Neutrophil (primary cell): ENCODE measurements at regions not wholly inside any gene's neighbourhood (a gene's known extent, or its start where the extent isn't known, plus 50 kb on each side); places are given as distances from the start of the nearest gene placed in this dataset.

Experiments
- H3K27ac ChIP-seq: fragments of 200-600 bp; sonication (generic); 2 replicates; pipeline ENCODE4 v1.5.1; 2016; ENCODE audit warnings: mild to moderate bottlenecking, moderate library complexity
- H3K27me3 ChIP-seq: fragments of 200-600 bp; sonication (generic); 2 replicates; pipeline ENCODE4 v1.6.0; 2016; ENCODE audit warnings: mild to moderate bottlenecking
- H3K36me3 ChIP-seq: fragments of 200-600 bp; sonication (generic); 2 replicates; pipeline ENCODE4 v1.5.1; 2017
- H3K4me1 ChIP-seq, 2 experiments: fragments of 200-600 bp in 1 of 2; sonication (generic) in 1 of 2; 1 replicate in 1 of 2; 2 replicates in 1 of 2; pipeline versions ENCODE4 v1.5.1 to v1.6.1; 2013 to 2016; ENCODE audit warnings: low read depth in 1 of 2, low read length in 1 of 2, mild to moderate bottlenecking in 1 of 2, moderate library complexity in 1 of 2; ENCODE audit not compliant: control insufficient read depth in 1 of 2, insufficient read depth in 1 of 2
- H3K4me3 ChIP-seq, 2 experiments: fragments of 200-600 bp in 1 of 2; sonication (generic) in 1 of 2; 1 replicate in 1 of 2; 2 replicates in 1 of 2; pipeline ENCODE4 v1.5.1; 2013 to 2016; ENCODE audit warnings: low read depth in 1 of 2, low read length in 1 of 2, mild to moderate bottlenecking in 1 of 2, moderate library complexity in 1 of 2
- H3K9me3 ChIP-seq: fragments of 200-600 bp; sonication (generic); 2 replicates; pipeline ENCODE4 v1.5.1; 2016
- TF ChIP-seq, protein P1 (sequence below): fragments of 200-600 bp; sonication (generic); IDR thresholded peaks from 2 replicates; pipeline ENCODE4 v1.5.1; 2016; ENCODE audit warnings: antibody characterized with exemption

DNA sequence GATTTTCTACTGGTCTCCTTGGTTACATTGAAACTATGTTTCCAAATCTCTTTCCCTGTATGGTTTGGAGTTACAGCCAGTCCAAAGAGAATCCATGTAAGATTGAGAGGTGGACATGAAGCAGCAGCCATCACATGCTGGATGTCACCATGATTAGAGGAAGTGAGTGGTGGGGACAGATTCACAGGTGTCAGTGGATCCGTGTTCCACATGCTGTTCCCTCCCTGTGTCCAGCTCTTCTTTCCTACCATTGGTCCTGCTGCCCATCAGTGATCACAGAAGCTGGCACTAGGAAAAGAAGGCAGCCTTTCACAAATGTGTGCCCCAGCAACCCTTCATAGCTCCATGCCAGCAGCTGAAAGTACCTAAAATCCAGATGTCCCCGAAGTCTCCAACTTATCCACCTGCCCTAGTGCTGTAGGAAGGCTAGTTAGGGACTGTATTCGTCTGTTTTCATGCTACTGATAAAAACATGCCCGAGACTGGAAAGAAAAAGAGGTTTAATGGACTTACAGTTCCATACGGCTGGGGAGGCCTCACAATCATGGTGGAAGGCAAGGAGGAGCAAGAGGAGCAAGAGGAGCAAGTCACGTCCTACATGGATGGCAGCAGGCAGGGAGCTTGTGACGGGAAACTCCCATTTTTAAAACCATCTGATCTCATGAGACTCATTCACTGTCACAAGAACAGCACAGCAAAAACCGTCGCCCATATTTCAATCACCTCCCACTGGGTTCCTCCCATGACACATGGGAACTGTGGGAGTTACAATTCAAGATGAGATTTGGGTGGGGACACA, 207.5 kb downstream of the INSIG2 start:
- Histone ChIP-seq H3K27ac (no peak overlapping the region), H3K4me1 (no peaks in the 10 kb centered on the region), H3K27me3 (peaks cover 30% of the 10 kb centered on the region), H3K36me3 (no peaks in the 10 kb centered on the region), H3K4me3 (no peak overlapping the region), H3K9me3 (no peaks in the 10 kb centered on the region)
- TF ChIP-seq, protein P1, sequence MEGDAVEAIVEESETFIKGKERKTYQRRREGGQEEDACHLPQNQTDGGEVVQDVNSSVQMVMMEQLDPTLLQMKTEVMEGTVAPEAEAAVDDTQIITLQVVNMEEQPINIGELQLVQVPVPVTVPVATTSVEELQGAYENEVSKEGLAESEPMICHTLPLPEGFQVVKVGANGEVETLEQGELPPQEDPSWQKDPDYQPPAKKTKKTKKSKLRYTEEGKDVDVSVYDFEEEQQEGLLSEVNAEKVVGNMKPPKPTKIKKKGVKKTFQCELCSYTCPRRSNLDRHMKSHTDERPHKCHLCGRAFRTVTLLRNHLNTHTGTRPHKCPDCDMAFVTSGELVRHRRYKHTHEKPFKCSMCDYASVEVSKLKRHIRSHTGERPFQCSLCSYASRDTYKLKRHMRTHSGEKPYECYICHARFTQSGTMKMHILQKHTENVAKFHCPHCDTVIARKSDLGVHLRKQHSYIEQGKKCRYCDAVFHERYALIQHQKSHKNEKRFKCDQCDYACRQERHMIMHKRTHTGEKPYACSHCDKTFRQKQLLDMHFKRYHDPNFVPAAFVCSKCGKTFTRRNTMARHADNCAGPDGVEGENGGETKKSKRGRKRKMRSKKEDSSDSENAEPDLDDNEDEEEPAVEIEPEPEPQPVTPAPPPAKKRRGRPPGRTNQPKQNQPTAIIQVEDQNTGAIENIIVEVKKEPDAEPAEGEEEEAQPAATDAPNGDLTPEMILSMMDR = no peak

DNA sequence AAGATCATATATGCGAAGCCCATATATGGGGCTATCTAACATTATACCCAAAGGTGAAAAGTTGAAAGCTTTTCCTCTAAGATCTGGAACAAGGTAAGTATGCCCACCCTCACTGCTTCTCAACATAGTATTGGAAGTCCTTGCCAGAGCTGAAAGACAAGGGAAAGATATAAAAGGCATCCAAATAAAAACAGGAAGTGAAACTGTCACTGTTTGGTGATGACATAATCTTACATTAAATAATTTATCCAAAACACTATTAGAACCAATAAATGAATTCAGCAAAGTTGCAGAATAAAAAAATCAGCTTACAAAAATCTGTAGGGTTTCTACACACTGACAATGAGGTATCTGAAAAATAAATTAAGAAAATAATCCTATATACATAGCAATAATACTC, 205.8 kb downstream of the INSIG2 start:
- Histone ChIP-seq H3K36me3 (no peaks in the 10 kb centered on the region), H3K27me3 (peaks cover 30% of the 10 kb centered on the region), H3K4me1 (no peaks in the 10 kb centered on the region), H3K9me3 (no peaks in the 10 kb centered on the region), H3K27ac (no peak overlapping the region), H3K4me3 (no peak overlapping the region)
- TF ChIP-seq, protein P1 = no peak

DNA sequence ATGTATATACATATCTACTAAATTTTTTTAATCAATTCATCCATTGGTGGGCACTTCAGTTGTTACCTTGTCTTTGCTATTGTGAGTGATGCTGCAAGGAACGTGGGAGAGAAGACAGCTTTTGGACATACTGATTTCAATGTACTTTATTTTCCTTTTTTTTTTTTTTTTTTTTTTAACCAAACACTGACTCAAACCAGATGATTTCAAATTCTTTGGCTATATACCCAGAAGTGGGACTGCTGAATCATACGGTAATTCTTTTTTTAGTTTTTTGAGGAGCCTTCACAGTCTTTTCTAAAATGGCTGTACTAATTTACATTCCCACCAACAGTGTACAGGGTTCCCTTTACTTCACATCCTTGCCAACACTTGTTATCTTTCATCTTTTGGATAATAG, 204.7 kb downstream of the INSIG2 start:
- no peak overlapping the region for H3K4me3 ChIP-seq
- peaks cover 30% of the 10 kb centered on the region for H3K27me3 ChIP-seq
- TF ChIP-seq, protein P1 = no peak
- H3K4me1 ChIP-seq = no peaks in the 10 kb centered on the region
- H3K36me3 ChIP-seq = no peaks in the 10 kb centered on the region
- H3K27ac ChIP-seq = no peak overlapping the region
- no peaks in the 10 kb centered on the region for H3K9me3 ChIP-seq

DNA sequence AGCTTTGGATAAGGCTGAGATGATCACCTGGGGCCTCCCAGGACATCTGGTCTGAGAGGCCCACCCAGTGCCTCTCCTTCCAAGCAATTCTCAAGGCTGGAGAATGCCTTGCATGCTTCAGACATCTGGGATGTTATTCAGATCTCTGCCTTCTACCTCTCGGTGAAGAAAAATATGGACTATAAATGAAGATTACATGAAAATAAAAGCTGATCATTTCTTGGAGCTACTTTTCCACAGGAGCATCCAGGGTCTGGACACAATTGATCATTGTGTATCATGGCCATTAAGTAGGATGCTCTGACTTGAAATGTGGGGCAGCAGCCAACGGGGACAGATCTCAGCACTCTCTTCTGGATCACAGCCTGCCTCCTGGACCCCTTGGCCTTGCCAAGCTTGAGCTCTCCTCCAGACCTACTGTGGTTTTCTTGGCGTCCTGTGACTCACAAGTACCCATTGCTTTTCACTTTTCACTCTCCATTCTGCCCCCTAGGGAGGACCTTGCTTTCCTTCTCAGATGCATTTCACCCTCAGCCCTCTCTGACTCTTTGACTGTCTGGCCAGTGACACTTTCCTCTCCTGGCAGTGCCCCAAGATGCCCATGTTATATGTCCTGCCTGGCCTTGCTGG, 203.1 kb downstream of the INSIG2 start:
- TF ChIP-seq, protein P1 = no peak
- H3K4me3 ChIP-seq = no peak overlapping the region
- H3K27me3 ChIP-seq = peaks cover 33% of the 10 kb centered on the region
- no peaks in the 10 kb centered on the region for H3K4me1 ChIP-seq
- no peaks in the 10 kb centered on the region for H3K36me3 ChIP-seq
- H3K9me3 ChIP-seq = no peaks in the 10 kb centered on the region
- no peak overlapping the region for H3K27ac ChIP-seq

DNA sequence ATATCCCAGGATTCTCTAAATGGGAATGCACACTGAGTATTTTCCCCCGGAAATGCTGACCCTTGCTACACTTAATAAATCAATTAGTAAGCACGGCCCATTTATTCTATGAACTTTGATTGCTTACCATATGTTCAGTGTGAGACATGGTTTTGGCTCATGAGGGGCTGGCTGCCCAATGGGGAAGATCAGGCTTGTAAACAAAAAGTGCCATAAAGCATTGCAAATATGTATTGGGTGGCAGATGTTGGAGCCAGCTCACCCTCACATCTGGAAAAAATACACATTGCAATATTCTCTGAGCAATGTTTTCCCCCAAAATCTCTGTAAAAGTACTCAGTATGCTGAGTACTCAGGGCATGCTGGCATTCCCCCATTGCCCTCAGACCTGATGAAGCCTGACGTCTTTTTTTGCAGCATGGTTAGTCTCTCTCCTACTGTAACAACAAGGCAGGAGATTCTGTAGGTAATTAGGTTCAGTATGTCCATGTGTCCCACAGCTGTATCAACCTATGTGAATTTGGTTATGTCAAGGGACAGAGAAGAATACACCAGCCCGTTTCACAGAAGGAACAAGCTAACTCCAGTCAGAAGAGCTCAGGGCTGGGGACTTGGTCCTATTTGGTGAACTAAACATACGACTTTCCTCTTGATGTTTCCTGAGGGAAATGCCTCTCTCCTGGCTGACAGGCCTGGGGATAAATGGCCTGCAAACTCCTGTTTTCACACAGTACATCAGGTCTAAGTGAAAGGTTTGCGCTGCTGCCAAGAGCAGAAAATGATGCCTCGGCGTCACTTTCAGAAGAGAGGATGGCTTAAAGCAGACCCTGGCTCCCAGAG, 202.4 kb downstream of the INSIG2 start:
- Histone ChIP-seq H3K27me3 (peaks cover 34% of the 10 kb centered on the region), H3K4me3 (no peak overlapping the region), H3K9me3 (no peaks in the 10 kb centered on the region), H3K4me1 (no peaks in the 10 kb centered on the region), H3K27ac (no peak overlapping the region), H3K36me3 (no peaks in the 10 kb centered on the region)
- TF ChIP-seq, protein P1 = no peak
